ENCODE measurements at regions not wholly inside any gene's neighbourhood (a gene's known extent, or its start where the extent isn't known, plus 50 kb on each side); places are given as distances from the start of the nearest gene placed in this dataset.

- ChIA-PET POLR2A (no interaction called here), CTCF (no interaction called here)
- BruUV-seq (replicated peaks), result no TSS peak
- Histone ChIP-seq H3K9me3 (ENCODE audit: control insufficient read depth, insufficient read depth, low read depth, low read length) (no peaks in the 10 kb centered on the region), H3K4me1 (ENCODE audit: control insufficient read depth, insufficient read depth, low read length) (no peaks in the 10 kb centered on the region), H3K27me3 (ENCODE audit: control insufficient read depth, insufficient read depth, low read length) (no peaks in the 10 kb centered on the region), H3K4me3 (ENCODE audit: low read depth in 2 of 2, low read length in 2 of 2) (no peak overlapping the region), H3K27ac (ENCODE audit: low read length) (no peak overlapping the region), H3K36me3 (ENCODE audit: control insufficient read depth, insufficient read depth, low read length) (no peaks in the 10 kb centered on the region)
- DNase-seq (ENCODE audit: low read depth, low spot score) (no peak), ATAC-seq (no peak)
- TF ChIP-seq POLR2AphosphoS5 (IDR thresholded peaks at IDR 0.05; ENCODE audit: low read depth, low read length) (no peak), REST (IDR thresholded peaks at IDR 0.05; ENCODE audit: insufficient read depth in 1 of 2, low read depth in 2 of 2, low read length in 1 of 2) (no peak), CTCF (IDR thresholded peaks at IDR 0.05) (no peak), TCF7L2 (IDR thresholded peaks at IDR 0.05; ENCODE audit: low read depth, low read length) (no peak), SIN3A (IDR thresholded peaks at IDR 0.05; ENCODE audit: borderline replicate concordance, insufficient read depth, low read depth, low read length) (no peak)
- intact Hi-C loops (cut with micrococcal nuclease; ENCODE audit: unreplicated experiment), result no loop called here
- in situ Hi-C loops (cut with HindIII; ENCODE audit: low pct_unique_long_range_greater_than_20kb, low sequenced_read_pairs), result no loop called here
Observed at GRCh38 chr14:27145170-27145569, 547.3 kb upstream of the NOVA1 start.

GRCh38 chr14:27148143-27148542, 550.3 kb upstream of the NOVA1 start:
- CTCF ChIA-PET, result no interaction called here
- H3K9me3 ChIP-seq (ENCODE audit: control insufficient read depth, insufficient read depth, low read depth, low read length), result no peaks in the 10 kb centered on the region; the same call in 1 of the 2 replicates
- no peaks in the 10 kb centered on the region for H3K36me3 ChIP-seq (ENCODE audit: control insufficient read depth, insufficient read depth, low read length)
- no peak overlapping the region for H3K4me3 ChIP-seq (ENCODE audit: low read depth in 2 of 2, low read length in 2 of 2)
- no peaks in the 10 kb centered on the region for H3K4me1 ChIP-seq (ENCODE audit: control insufficient read depth, insufficient read depth, low read length)
- ATAC-seq (no peak), DNase-seq (ENCODE audit: low read depth, low spot score) (no peak)
- TF ChIP-seq CTCF (IDR thresholded peaks at IDR 0.05), result no peak
- no TSS peak for BruUV-seq (replicated peaks)
- H3K27ac ChIP-seq (ENCODE audit: low read length), result no peak overlapping the region
- POLR2A ChIA-PET, result no interaction called here
- in situ Hi-C loops (cut with HindIII; ENCODE audit: low pct_unique_long_range_greater_than_20kb, low sequenced_read_pairs) (no loop called here), intact Hi-C loops (cut with micrococcal nuclease; ENCODE audit: unreplicated experiment) (no loop called here)
- no peaks in the 10 kb centered on the region for H3K27me3 ChIP-seq (ENCODE audit: control insufficient read depth, insufficient read depth, low read length)

- H3K4me1 ChIP-seq (ENCODE audit: control insufficient read depth, insufficient read depth, low read length), result no peaks in the 10 kb centered on the region
- POLR2A ChIA-PET, result no interaction called here
- ATAC-seq (no peak), DNase-seq (ENCODE audit: low read depth, low spot score) (no peak)
- intact Hi-C loops (cut with micrococcal nuclease; ENCODE audit: unreplicated experiment), result no loop called here
- H3K36me3 ChIP-seq (ENCODE audit: control insufficient read depth, insufficient read depth, low read length), result no peaks in the 10 kb centered on the region
- H3K4me3 ChIP-seq (ENCODE audit: low read depth in 2 of 2, low read length in 2 of 2), result no peak overlapping the region
- no peaks in the 10 kb centered on the region for H3K27me3 ChIP-seq (ENCODE audit: control insufficient read depth, insufficient read depth, low read length)
- no peak for TF ChIP-seq SIN3A (IDR thresholded peaks at IDR 0.05; ENCODE audit: borderline replicate concordance, insufficient read depth, low read depth, low read length)
- TF ChIP-seq REST (IDR thresholded peaks at IDR 0.05; ENCODE audit: insufficient read depth in 1 of 2, low read depth in 2 of 2, low read length in 1 of 2), result no peak
- in situ Hi-C loops (cut with HindIII; ENCODE audit: low pct_unique_long_range_greater_than_20kb, low sequenced_read_pairs), result no loop called here
- H3K27ac ChIP-seq (ENCODE audit: low read length), result no peak overlapping the region
- H3K9me3 ChIP-seq (ENCODE audit: control insufficient read depth, insufficient read depth, low read depth, low read length), result no peaks in the 10 kb centered on the region
- no TSS peak for BruUV-seq (replicated peaks)
- CTCF ChIA-PET, result no interaction called here
Observed at GRCh38 chr14:27164139-27164538, 566.3 kb upstream of the NOVA1 start.
